ENCODE measurements at regions not wholly inside any gene's neighbourhood (a gene's known extent, or its start where the extent isn't known, plus 50 kb on each side); places are given as distances from the start of the nearest gene placed in this dataset.

DNA sequence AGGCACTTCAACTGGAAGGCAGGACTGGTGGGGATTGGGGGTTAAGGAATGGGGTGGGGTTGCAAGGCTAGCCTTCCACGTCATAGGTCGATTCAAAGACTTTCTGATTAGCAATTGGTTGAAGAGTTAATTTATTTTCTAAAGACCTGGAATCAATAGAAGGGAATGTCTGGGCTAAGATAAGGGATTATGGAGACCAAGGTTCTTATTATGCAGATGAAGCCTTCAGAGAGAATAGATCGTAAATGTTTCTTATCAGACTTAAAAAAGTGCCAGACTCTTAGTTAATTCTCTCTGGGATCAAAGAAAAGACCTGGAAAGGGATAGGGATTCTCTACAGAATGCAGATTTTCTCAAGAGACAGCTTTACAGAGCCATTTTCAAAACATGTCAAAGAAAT lies 368.0 kb upstream of the DLGAP1 start:
- 40% methylated on average over 3 of the region's 3 CpGs for WGBS (ENCODE audit: insufficient coverage, low coverage, low lambda C conversion rate, missing lambda C conversion rate)
- DNase-seq = no peak
- ATAC-seq = no peak
- no peaks in the 10 kb centered on the region for H3K9me3 ChIP-seq
- H3K27me3 ChIP-seq = no peaks in the 10 kb centered on the region
- no peak overlapping the region for H3K4me3 ChIP-seq
- no peak overlapping the region for H3K27ac ChIP-seq
- intact Hi-C loops (cut with DNase I) = no loop called here
- no peaks in the 10 kb centered on the region for H3K36me3 ChIP-seq
- no peak for TF ChIP-seq POLR2A (IDR thresholded peaks at IDR 0.05)
- TF ChIP-seq, protein P1, sequence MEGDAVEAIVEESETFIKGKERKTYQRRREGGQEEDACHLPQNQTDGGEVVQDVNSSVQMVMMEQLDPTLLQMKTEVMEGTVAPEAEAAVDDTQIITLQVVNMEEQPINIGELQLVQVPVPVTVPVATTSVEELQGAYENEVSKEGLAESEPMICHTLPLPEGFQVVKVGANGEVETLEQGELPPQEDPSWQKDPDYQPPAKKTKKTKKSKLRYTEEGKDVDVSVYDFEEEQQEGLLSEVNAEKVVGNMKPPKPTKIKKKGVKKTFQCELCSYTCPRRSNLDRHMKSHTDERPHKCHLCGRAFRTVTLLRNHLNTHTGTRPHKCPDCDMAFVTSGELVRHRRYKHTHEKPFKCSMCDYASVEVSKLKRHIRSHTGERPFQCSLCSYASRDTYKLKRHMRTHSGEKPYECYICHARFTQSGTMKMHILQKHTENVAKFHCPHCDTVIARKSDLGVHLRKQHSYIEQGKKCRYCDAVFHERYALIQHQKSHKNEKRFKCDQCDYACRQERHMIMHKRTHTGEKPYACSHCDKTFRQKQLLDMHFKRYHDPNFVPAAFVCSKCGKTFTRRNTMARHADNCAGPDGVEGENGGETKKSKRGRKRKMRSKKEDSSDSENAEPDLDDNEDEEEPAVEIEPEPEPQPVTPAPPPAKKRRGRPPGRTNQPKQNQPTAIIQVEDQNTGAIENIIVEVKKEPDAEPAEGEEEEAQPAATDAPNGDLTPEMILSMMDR (IDR thresholded peaks at IDR 0.05) = no peak
- no peaks in the 10 kb centered on the region for H3K4me1 ChIP-seq

DNA sequence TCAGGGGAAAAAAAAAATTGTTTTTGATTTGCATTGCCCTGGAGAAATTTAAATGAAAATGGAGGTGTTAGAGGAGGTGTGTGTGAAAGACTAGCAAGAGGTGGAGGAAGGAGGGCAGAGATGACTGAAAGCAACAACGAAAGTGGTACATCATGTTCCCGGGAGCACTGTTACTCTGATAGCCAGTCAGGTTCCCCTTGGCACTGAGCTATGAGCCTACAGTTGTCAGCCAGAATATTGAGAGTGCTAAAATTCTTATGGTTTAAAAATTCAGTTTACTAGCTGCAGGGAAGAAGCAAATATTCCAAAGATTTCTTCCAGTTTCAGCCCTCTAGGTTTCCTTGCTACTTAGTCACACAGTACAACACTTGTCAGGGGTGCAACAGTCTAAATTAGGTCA lies 366.7 kb upstream of the DLGAP1 start:
- Histone ChIP-seq H3K36me3 (no peaks in the 10 kb centered on the region), H3K27ac (no peak overlapping the region), H3K4me1 (no peaks in the 10 kb centered on the region), H3K27me3 (no peaks in the 10 kb centered on the region), H3K9me3 (no peaks in the 10 kb centered on the region), H3K4me3 (no peak overlapping the region)
- intact Hi-C loops (cut with DNase I) = no loop called here
- WGBS (ENCODE audit: insufficient coverage, low coverage, low lambda C conversion rate, missing lambda C conversion rate) = 63% methylated on average over 2 of the region's 2 CpGs
- ATAC-seq = no peak
- DNase-seq = no peak
- TF ChIP-seq POLR2A (IDR thresholded peaks at IDR 0.05) = no peak
- TF ChIP-seq, protein P1 (IDR thresholded peaks at IDR 0.05) = no peak

DNA sequence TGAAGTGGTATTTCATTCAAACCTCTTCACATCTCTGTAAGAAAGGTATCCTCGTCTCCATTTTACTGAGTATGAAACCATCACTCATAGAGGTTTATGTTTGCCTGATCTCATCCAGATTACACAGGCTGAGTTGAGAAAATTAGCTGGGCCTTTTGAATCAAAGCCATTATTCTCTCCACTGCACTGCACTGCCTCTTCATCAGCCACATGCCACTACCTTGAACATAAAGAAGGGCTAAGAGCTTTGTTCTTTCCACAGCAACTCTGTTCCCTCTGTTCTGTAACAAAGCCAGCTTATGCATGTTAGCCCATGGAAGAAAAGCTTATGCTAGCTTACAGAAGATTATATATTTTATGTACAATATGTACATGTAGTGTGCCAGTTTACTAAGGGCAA lies 362.6 kb upstream of the DLGAP1 start:
- Histone ChIP-seq H3K36me3 (no peaks in the 10 kb centered on the region), H3K27me3 (no peaks in the 10 kb centered on the region), H3K27ac (no peak overlapping the region), H3K9me3 (no peaks in the 10 kb centered on the region), H3K4me1 (no peaks in the 10 kb centered on the region), H3K4me3 (no peak overlapping the region)
- intact Hi-C loops (cut with DNase I) = no loop called here
- no CpG with 5 or more reads among the region's 1 CpG for WGBS (ENCODE audit: insufficient coverage, low coverage, low lambda C conversion rate, missing lambda C conversion rate)
- DNase-seq (no peak), ATAC-seq (no peak)
- no peak for TF ChIP-seq POLR2A (IDR thresholded peaks at IDR 0.05)
- TF ChIP-seq, protein P1 (IDR thresholded peaks at IDR 0.05) = no peak

DNA sequence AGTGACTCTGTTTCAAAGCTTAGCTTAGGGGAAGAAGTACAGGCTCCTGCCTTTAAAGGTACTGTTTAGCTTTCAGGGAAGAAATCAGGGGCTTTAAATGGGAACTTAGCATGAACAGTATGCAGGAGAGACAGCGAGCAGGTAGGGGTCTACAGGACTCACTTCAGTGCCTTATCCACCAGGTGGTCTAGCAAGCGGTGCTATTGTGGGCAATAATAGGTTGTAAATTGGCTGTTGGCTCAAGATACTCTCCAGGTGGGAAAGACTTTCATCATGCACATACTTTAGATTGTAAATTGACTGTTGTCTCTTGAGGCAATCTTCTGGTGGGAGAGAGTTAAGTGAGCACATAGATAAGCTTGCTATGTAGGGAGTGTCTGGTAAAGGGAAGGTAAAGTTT lies 358.6 kb upstream of the DLGAP1 start:
- H3K4me1 ChIP-seq = no peaks in the 10 kb centered on the region
- TF ChIP-seq, protein P1 (IDR thresholded peaks at IDR 0.05) = no peak
- TF ChIP-seq POLR2A (IDR thresholded peaks at IDR 0.05) = no peak
- ATAC-seq (no peak), DNase-seq (no peak)
- H3K4me3 ChIP-seq = no peak overlapping the region
- intact Hi-C loops (cut with DNase I) = no loop called here
- H3K27ac ChIP-seq = no peak overlapping the region
- H3K27me3 ChIP-seq = no peaks in the 10 kb centered on the region
- WGBS (ENCODE audit: insufficient coverage, low coverage, low lambda C conversion rate, missing lambda C conversion rate) = 57% methylated on average over 2 of the region's 2 CpGs
- H3K36me3 ChIP-seq = no peaks in the 10 kb centered on the region
- no peaks in the 10 kb centered on the region for H3K9me3 ChIP-seq

DNA sequence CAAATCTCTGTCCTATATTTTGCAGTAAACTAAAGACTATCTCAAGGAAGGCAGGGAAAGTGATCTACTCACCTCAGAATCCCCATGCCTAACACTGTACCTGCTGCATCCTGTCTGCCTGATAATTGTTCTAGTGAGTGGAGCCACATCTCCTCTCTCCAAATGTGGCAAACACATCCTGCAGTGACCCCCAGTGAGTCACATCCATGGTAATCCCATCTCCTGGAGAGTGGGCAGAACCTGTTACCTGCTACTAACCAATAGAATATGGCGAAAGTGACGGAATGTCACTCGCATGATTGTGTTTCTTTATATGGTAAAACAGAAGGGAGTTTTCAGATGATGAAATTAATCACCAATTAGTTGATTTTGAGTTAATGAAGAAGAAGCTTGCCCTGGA lies 353.8 kb upstream of the DLGAP1 start:
- Histone ChIP-seq H3K27me3 (no peaks in the 10 kb centered on the region), H3K4me1 (no peaks in the 10 kb centered on the region), H3K9me3 (no peaks in the 10 kb centered on the region), H3K27ac (no peak overlapping the region), H3K4me3 (no peak overlapping the region), H3K36me3 (no peaks in the 10 kb centered on the region)
- TF ChIP-seq, protein P1 (IDR thresholded peaks at IDR 0.05) = no peak
- no peak for TF ChIP-seq POLR2A (IDR thresholded peaks at IDR 0.05)
- DNase-seq (no peak), ATAC-seq (no peak)
- intact Hi-C loops (cut with DNase I) = no loop called here
- whole genome bisulfite sequencing (ENCODE audit: insufficient coverage, low coverage, low lambda C conversion rate, missing lambda C conversion rate) = 87% methylated on average over 3 of the region's 3 CpGs
